PC-3 (cell line): ENCODE measurements at regions not wholly inside any gene's neighbourhood (a gene's known extent, or its start where the extent isn't known, plus 50 kb on each side); places are given as distances from the start of the nearest gene placed in this dataset.

Source experiments
- ATAC-seq: fragments of 200-7000 bp; cut with Tn5 transposase; 2 replicates; pipeline ENCODE4 v1.9.1; 2020; ENCODE audit warnings: mild to moderate bottlenecking, moderate library complexity
- BruUV-seq: library from RNA; stranded (reverse); fragments of 400-500 nt; replicated peaks from 2 replicates; lab custom pipeline; 2021; lab: Mats Ljungman, UMichigan
- CTCF ChIA-PET: fragments of 300-600 bp; sonication (Branson Sonifier 250); formaldehyde crosslinking; loops from one replicate; lab custom pipeline; 2022; ENCODE audit warnings: antibody characterized with exemption; lab: Charles Lee
- POLR2A ChIA-PET: fragments of 300-600 bp; sonication (Branson Sonifier 250); formaldehyde crosslinking; loops from one replicate; lab custom pipeline; 2022; ENCODE audit warnings: antibody characterized with exemption; ENCODE audit not compliant: unreplicated experiment; lab: Charles Lee
- DNase-seq: peaks from one replicate; pipeline ENCODE4 v3.0.0-alpha.2; 2015
- H2AFZ ChIP-seq: fragments of 300-600 bp; sonication (generic); 2 replicates; pipeline ENCODE4 v1.6.0; 2016; ENCODE audit warnings: antibody characterized with exemption, low read length
- H3F3A ChIP-seq: fragments of 300-600 bp; sonication (generic); one replicate; pipeline ENCODE4 v1.6.0; 2017; ENCODE audit warnings: antibody characterized with exemption, low read length, control low read depth, mild to moderate bottlenecking; ENCODE audit not compliant: unreplicated experiment
- H3K27ac ChIP-seq: fragments of 300-600 bp; sonication (generic); 2 replicates; pipeline ENCODE4 v1.5.1; 2016; ENCODE audit warnings: mild to moderate bottlenecking, low read length
- H3K27me3 ChIP-seq: fragments of 300-600 bp; sonication (generic); 2 replicates; pipeline ENCODE4 v1.6.1; 2016; ENCODE audit warnings: low read length, mixed read lengths
- H3K36me3 ChIP-seq: fragments of 300-600 bp; sonication (generic); 2 replicates; pipeline ENCODE4 v1.6.1; 2016; ENCODE audit warnings: low read depth, mixed run types, low read length, mixed read lengths
- H3K4me1 ChIP-seq: fragments of 300-600 bp; sonication (generic); 2 replicates; pipeline ENCODE4 v1.5.1; 2016; ENCODE audit warnings: low read length; ENCODE audit not compliant: insufficient read depth
- H3K4me2 ChIP-seq: fragments of 300-600 bp; sonication (generic); 2 replicates; pipeline ENCODE4 v1.6.0; 2016; ENCODE audit warnings: low read length
- H3K4me3 ChIP-seq: fragments of 300-600 bp; sonication (generic); 2 replicates; pipeline ENCODE4 v1.5.1; 2016; ENCODE audit warnings: mild to moderate bottlenecking, low read length, mixed read lengths
- H3K79me2 ChIP-seq: fragments of 300-600 bp; sonication (generic); 2 replicates; pipeline ENCODE4 v1.6.1; 2017; ENCODE audit warnings: low read length, mixed read lengths
- H3K9ac ChIP-seq: fragments of 300-600 bp; sonication (generic); 2 replicates; pipeline ENCODE4 v1.6.0; 2016; ENCODE audit warnings: mild to moderate bottlenecking, low read length
- H3K9me2 ChIP-seq: fragments of 300-600 bp; sonication (generic); replicated peaks from 2 replicates; pipeline ENCODE4 v1.6.1; 2016; ENCODE audit warnings: mixed run types, low read length, mixed read lengths
- H3K9me3 ChIP-seq: fragments of 300-600 bp; sonication (generic); 2 replicates; pipeline ENCODE4 v1.6.1; 2016; ENCODE audit warnings: low read length, mixed read lengths
- H4K20me1 ChIP-seq: fragments of 300-600 bp; sonication (generic); 2 replicates; pipeline ENCODE4 v1.6.1; 2016; ENCODE audit warnings: low read length, mixed read lengths
- CTCF ChIP-seq: fragments of 300-600 bp; sonication (generic); conservative IDR thresholded peaks from 2 replicates; pipeline ENCODE4 v1.5.1; 2017; ENCODE audit warnings: antibody characterized with exemption, low read depth, mild to moderate bottlenecking, low read length
- EZH2 ChIP-seq: fragments of 300-600 bp; sonication (generic); IDR thresholded peaks from one replicate; pipeline ENCODE4 v1.6.1; 2017; ENCODE audit warnings: antibody characterized with exemption, mild to moderate bottlenecking, low read length; ENCODE audit not compliant: unreplicated experiment
- EZH2phosphoT487 ChIP-seq: fragments of 300-600 bp; sonication (generic); IDR thresholded peaks from 2 replicates; pipeline ENCODE4 v1.6.1; 2018; ENCODE audit warnings: mild to moderate bottlenecking, antibody characterized with exemption, low read length, borderline replicate concordance
- intact Hi-C: fragments of 100-400 bp; cut with micrococcal nuclease; formaldehyde crosslinking; loops from 2 replicates; pipeline ENCODE4 v1.9.0; 2023

- H2AFZ ChIP-seq, result no peak overlapping the region
- no peak overlapping the region for H3K27ac ChIP-seq
- no peaks in the 10 kb centered on the region for H3K27me3 ChIP-seq
- no peak overlapping the region for H3K4me2 ChIP-seq
- H4K20me1 ChIP-seq, result no peaks in the 10 kb centered on the region
- ATAC-seq (no peak), DNase-seq (no peak)
- H3K9ac ChIP-seq, result no peak overlapping the region
- ChIA-PET CTCF (no interaction called here), POLR2A (no interaction called here)
- no peaks in the 10 kb centered on the region for H3F3A ChIP-seq
- H3K36me3 ChIP-seq, result no peaks in the 10 kb centered on the region
- intact Hi-C loops, result no loop called here
- no TSS peak for BruUV-seq
- TF ChIP-seq EZH2phosphoT487 (no peak), EZH2 (no peak), CTCF (no peak)
- no peaks in the 10 kb centered on the region for H3K79me2 ChIP-seq
- no peaks in the 10 kb centered on the region for H3K4me1 ChIP-seq
- H3K4me3 ChIP-seq, result no peak overlapping the region
- H3K9me3 ChIP-seq, result no peaks in the 10 kb centered on the region
- no peaks in the 10 kb centered on the region for H3K9me2 ChIP-seq
Observed at GRCh38 chr3:194960446-194961032, 274.9 kb downstream of the FAM43A start.

DNA sequence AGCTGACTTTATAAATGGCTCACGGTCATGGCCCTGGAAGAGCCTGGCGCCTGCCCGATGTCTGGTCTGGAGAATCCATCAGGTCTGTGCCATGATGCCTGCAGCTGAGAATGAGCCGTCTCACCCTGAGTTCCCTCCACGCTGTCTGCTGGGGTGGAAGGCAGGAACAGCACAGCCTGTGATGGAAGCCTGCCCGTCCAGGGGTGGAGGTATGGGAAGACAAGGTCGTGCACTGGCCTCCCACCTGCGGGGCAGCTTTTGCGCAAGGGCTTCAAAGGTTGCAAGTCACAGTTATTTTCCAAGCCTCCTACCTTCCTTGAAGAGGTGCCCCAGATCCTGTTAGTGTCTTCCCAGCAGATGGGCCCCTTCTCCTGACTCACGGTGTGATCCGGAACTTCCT, 275.5 kb downstream of the FAM43A start:
- Histone ChIP-seq H3K4me2 (no peak overlapping the region), H3K36me3 (no peaks in the 10 kb centered on the region), H3K9ac (no peak overlapping the region), H3K79me2 (no peaks in the 10 kb centered on the region), H3K9me3 (no peaks in the 10 kb centered on the region), H3K9me2 (no peaks in the 10 kb centered on the region), H3K4me1 (no peaks in the 10 kb centered on the region), H3F3A (no peaks in the 10 kb centered on the region), H2AFZ (no peak overlapping the region), H3K27me3 (no peaks in the 10 kb centered on the region), H3K27ac (no peak overlapping the region), H3K4me3 (no peak overlapping the region), H4K20me1 (no peaks in the 10 kb centered on the region)
- POLR2A ChIA-PET, result no interaction called here
- ATAC-seq (no peak), DNase-seq (no peak)
- no peak for TF ChIP-seq CTCF
- no peak for TF ChIP-seq EZH2
- no peak for TF ChIP-seq EZH2phosphoT487
- BruUV-seq, result no TSS peak
- intact Hi-C loops, result no loop called here
- CTCF ChIA-PET, result no interaction called here

DNA sequence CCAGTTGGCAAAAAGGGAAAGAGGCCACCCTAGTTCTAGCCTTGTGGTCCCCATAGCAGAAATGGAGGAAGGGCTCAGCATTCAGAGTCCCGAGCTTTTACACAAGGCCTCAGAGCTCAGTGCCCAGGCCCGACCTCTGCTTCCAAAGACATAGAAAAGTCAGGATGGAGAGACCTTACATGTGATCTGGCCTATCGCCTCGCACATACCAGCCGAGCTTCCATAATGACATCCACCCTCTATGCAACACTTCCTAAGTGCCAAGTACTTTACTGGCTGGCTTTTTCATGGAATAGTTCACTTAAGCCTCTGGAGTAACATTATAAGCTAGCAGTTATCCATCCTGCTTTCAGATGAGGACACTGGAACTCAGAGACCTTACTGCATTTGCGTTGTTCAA, 275.9 kb downstream of the FAM43A start:
- H4K20me1 ChIP-seq, result no peaks in the 10 kb centered on the region
- H3K79me2 ChIP-seq, result no peaks in the 10 kb centered on the region
- H2AFZ ChIP-seq, result no peak overlapping the region
- H3K36me3 ChIP-seq, result no peaks in the 10 kb centered on the region
- H3K9me2 ChIP-seq, result no peaks in the 10 kb centered on the region
- no peak overlapping the region for H3K27ac ChIP-seq
- ATAC-seq (no peak), DNase-seq (no peak)
- H3F3A ChIP-seq, result no peaks in the 10 kb centered on the region
- no TSS peak for BruUV-seq
- TF ChIP-seq EZH2phosphoT487 (no peak), CTCF (no peak), EZH2 (no peak)
- no peaks in the 10 kb centered on the region for H3K9me3 ChIP-seq
- CTCF ChIA-PET, result no interaction called here
- intact Hi-C loops, result no loop called here
- POLR2A ChIA-PET, result no interaction called here
- H3K9ac ChIP-seq, result no peak overlapping the region
- no peak overlapping the region for H3K4me2 ChIP-seq
- H3K4me1 ChIP-seq, result no peaks in the 10 kb centered on the region
- no peaks in the 10 kb centered on the region for H3K27me3 ChIP-seq
- H3K4me3 ChIP-seq, result no peak overlapping the region
